Tibial nerve (tissue), 3 donors: ENCODE measurements at regions not wholly inside any gene's neighbourhood (a gene's known extent, or its start where the extent isn't known, plus 50 kb on each side); places are given as distances from the start of the nearest gene placed in this dataset.

ENCODE experiments used
- POLR2A ChIP-seq, 2 donors: fragments of 450-650 bp; IDR thresholded peaks; one replicate each; pipeline ENCODE4 v1.6.1; 2017; ENCODE audit warnings: antibody characterized with exemption in 2 of 2, mild to moderate bottlenecking in 2 of 2, moderate library complexity in 2 of 2
- TF ChIP-seq, protein P1 (sequence below), 5 experiments: fragments of 200-600 bp in 3 of 5; fragments of 450-650 bp in 2 of 5; sonication (generic) in 3 of 5; IDR thresholded peaks; one replicate each; pipeline ENCODE4 v1.5.1; 2016 to 2019; ENCODE audit warnings: antibody characterized with exemption in 5 of 5, mild to moderate bottlenecking in 3 of 5, moderate library complexity in 2 of 5

DNA sequence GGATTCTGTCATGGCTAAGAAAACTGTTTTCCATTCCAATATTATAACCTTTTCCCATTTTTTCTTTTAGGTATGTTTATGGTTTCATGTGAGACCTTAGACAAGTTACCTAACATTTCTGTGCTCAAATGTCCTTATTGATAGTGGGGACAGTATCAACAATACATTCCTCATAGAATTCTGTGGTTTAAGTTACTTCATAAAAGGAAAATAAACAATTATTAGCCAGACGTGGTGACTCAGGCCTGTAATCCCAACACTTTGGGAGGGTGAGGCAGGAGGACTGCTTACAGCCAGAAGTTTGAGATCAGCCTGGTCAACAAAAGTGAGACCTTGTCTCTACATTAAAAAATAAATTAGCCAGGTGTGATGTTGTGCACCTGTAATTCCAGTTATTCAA, 436.8 kb upstream of the CNTN4 start:
- TF ChIP-seq, protein P1, sequence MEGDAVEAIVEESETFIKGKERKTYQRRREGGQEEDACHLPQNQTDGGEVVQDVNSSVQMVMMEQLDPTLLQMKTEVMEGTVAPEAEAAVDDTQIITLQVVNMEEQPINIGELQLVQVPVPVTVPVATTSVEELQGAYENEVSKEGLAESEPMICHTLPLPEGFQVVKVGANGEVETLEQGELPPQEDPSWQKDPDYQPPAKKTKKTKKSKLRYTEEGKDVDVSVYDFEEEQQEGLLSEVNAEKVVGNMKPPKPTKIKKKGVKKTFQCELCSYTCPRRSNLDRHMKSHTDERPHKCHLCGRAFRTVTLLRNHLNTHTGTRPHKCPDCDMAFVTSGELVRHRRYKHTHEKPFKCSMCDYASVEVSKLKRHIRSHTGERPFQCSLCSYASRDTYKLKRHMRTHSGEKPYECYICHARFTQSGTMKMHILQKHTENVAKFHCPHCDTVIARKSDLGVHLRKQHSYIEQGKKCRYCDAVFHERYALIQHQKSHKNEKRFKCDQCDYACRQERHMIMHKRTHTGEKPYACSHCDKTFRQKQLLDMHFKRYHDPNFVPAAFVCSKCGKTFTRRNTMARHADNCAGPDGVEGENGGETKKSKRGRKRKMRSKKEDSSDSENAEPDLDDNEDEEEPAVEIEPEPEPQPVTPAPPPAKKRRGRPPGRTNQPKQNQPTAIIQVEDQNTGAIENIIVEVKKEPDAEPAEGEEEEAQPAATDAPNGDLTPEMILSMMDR (IDR thresholded peaks at IDR 0.05) = no peak
- no peak for TF ChIP-seq POLR2A (IDR thresholded peaks at IDR 0.05)
